Heart right ventricle (tissue), 16 donors: ENCODE measurements at regions not wholly inside any gene's neighbourhood (a gene's known extent, or its start where the extent isn't known, plus 50 kb on each side); places are given as distances from the start of the nearest gene placed in this dataset.

Experiments used
- ATAC-seq, 8 donors: fragments of 200-7000 bp; cut with Tn5 transposase; one replicate each; pipeline ENCODE4 v1.9.1; 2020; ENCODE audit warnings: mild to moderate bottlenecking in 8 of 8, moderate library complexity in 8 of 8, moderate number of reproducible peaks in 1 of 8
- DNase-seq, 2 donors: peaks; one replicate each; pipeline ENCODE4 v3.0.0-alpha.2; 2020
- H3K27ac ChIP-seq, 10 donors: fragments of 200-600 bp; sonication (generic) in 2 of 10; one replicate each; pipeline versions ENCODE4 v1.5.0 to v1.8.0; 2020 to 2022; ENCODE audit warnings: mild to moderate bottlenecking in 3 of 10
- H3K27me3 ChIP-seq, 7 donors: fragments of 200-600 bp; one replicate each; pipeline ENCODE4 v1.8.0; 2021 to 2022; ENCODE audit warnings: mild to moderate bottlenecking in 2 of 7
- H3K36me3 ChIP-seq, 9 donors: fragments of 200-600 bp; sonication (generic) in 1 of 9; one replicate each; pipeline versions ENCODE4 v1.5.0 to v1.8.0; 2020 to 2022; ENCODE audit warnings: mild to moderate bottlenecking in 2 of 9
- H3K4me1 ChIP-seq, 9 donors: fragments of 200-600 bp; sonication (generic) in 1 of 9; one replicate each; pipeline versions ENCODE4 v1.5.0 to v1.8.0; 2020 to 2022; ENCODE audit warnings: mild to moderate bottlenecking in 4 of 9
- H3K4me3 ChIP-seq, 10 donors: fragments of 200-600 bp; sonication (generic) in 2 of 10; one replicate each; pipeline versions ENCODE4 v1.5.0 to v1.8.0; 2020 to 2022; ENCODE audit warnings: mild to moderate bottlenecking in 7 of 10, moderate library complexity in 2 of 10
- H3K9me3 ChIP-seq, 11 donors: fragments of 200-600 bp in 10 of 11; sonication (generic) in 2 of 11; one replicate each; pipeline versions ENCODE4 v1.5.0 to v1.8.0; 2013 to 2022; ENCODE audit warnings: mild to moderate bottlenecking in 2 of 11, control low read depth in 1 of 11, moderate library complexity in 1 of 11
- CTCF ChIP-seq, 9 donors: fragments of 200-600 bp; sonication (generic) in 2 of 9; IDR thresholded peaks; one replicate each; pipeline versions ENCODE4 v1.5.0 to v1.8.0; 2021 to 2022; ENCODE audit warnings: antibody characterized with exemption in 9 of 9, mild to moderate bottlenecking in 5 of 9, moderate library complexity in 1 of 9
- WGBS, 2 donors: extraction: QIAGEN DNeasy Blood & Tissue Kit; methylation state at CpG; one replicate each; pipeline ENCODE4 v1.1.7; 2013; ENCODE audit warnings: inconsistent platforms in 1 of 2; 5-methylcytosine and 5-hydroxymethylcytosine counted together
- intact Hi-C, 10 donors: fragments of 100-400 bp; cut with DNase I; formaldehyde crosslinking; loops; one replicate each; pipeline versions ENCODE4 v1.11.1 to v1.14.2; 2022
- donor health status: Arrhythmogenic right ventricular cardiomyopathy.
- donor health status: ischemic (EF 13 %, LVEDD 7.1; RV severe dilation, severe dysfunction).
- donor health status: healthy with polysubstance abuse.
- donor health status: DM: no; HTN: yes; CAD: no.
- donor health status: DM: no; HTN: no; CAD: no.
- donor health status: ischemic (EF 25% LVEDD 6.9; RV normal size, moderate dysfunction).
- donor health status: ischemic (EF 25% LVEDD 5.7; RV mildly dilated, moderate dysfunction).
- donor health status: healthy.
- donor health status: DM: yes; HTN: yes; CAD: no.
- donor health status: Ischemic cardiomyopathy.
- donor health status: ischemic (EF 35%, LVEDD 5.7; RV mildly dilated, moderate dysfunction).
- donor health status: nonischemic (EF 11% LVEDD 7.7; RV severe dilation, severe dysfunction).
- donor health status: DM: yes; HTN: yes; CAD: no.
- donor health status: PGD.
- donor health status: ischemic (EF 29% LVEDD 5.4; RV normal size, mild dysfunction).
- donor health status: nonischemic (EF 23%, LVEDD 6.1; RV moderate dilation, normal function).

GRCh38 chr18:71028285-71028762 is 739.5 kb downstream of the SOCS6 start:
- intact Hi-C loops: no loop called here
- no peak for ATAC-seq
- TF ChIP-seq CTCF (IDR thresholded peaks at IDR 0.05): no peak
- DNase-seq: no peak
- Histone ChIP-seq H3K9me3 (peaks cover 0 to 12% (median 0%) of the 10 kb centered on the region in 11 donors), H3K36me3 (no peaks in the 10 kb centered on the region), H3K4me3 (no peak overlapping the region), H3K4me1 (no peaks in the 10 kb centered on the region), H3K27ac (no peak overlapping the region), H3K27me3 (no peaks in the 10 kb centered on the region)
- WGBS, 2 donors: 78 to 82% methylated on average over 19 of the region's 19 CpGs

- TF ChIP-seq CTCF (IDR thresholded peaks at IDR 0.05): no peak
- DNase-seq: no peak
- intact Hi-C loops: no loop called here
- Histone ChIP-seq H3K9me3 (peaks cover 0 to 14% (median 0%) of the 10 kb centered on the region in 11 donors), H3K4me1 (no peaks in the 10 kb centered on the region), H3K36me3 (no peaks in the 10 kb centered on the region), H3K27me3 (no peaks in the 10 kb centered on the region), H3K27ac (no peak overlapping the region), H3K4me3 (no peak overlapping the region)
- no peak for ATAC-seq
- 90 to 96% methylated on average over 4 of the region's 4 CpGs for WGBS, 2 donors
Observed at GRCh38 chr18:71027531-71027930, 738.7 kb downstream of the SOCS6 start.

GRCh38 chr18:71025505-71026225 is 736.8 kb downstream of the SOCS6 start:
- intact Hi-C loops: no loop called here
- ATAC-seq (no peak), DNase-seq (no peak)
- Histone ChIP-seq H3K27ac (no peak overlapping the region), H3K9me3 (peaks cover 0 to 13% (median 0%) of the 10 kb centered on the region in 11 donors), H3K4me1 (no peaks in the 10 kb centered on the region), H3K36me3 (no peaks in the 10 kb centered on the region), H3K4me3 (no peak overlapping the region), H3K27me3 (no peaks in the 10 kb centered on the region)
- no peak for TF ChIP-seq CTCF (IDR thresholded peaks at IDR 0.05)
- 80% methylated on average over 6 of the region's 6 CpGs for WGBS, 2 donors

GRCh38 chr18:71022389-71022788 is 733.5 kb downstream of the SOCS6 start:
- no peak for ATAC-seq
- no peaks in the 10 kb centered on the region for H3K27me3 ChIP-seq
- 78 to 89% methylated on average over 1 of the region's 1 CpG for WGBS, 2 donors
- no peak overlapping the region for H3K27ac ChIP-seq
- intact Hi-C loops: no loop called here
- H3K9me3 ChIP-seq: peaks cover 0 to 16% (median 0%) of the 10 kb centered on the region in 11 donors
- H3K4me3 ChIP-seq: no peak overlapping the region
- no peaks in the 10 kb centered on the region for H3K4me1 ChIP-seq
- DNase-seq: no peak
- no peak for TF ChIP-seq CTCF (IDR thresholded peaks at IDR 0.05)
- H3K36me3 ChIP-seq: no peaks in the 10 kb centered on the region
